ENCODE measurements at regions not wholly inside any gene's neighbourhood (a gene's known extent, or its start where the extent isn't known, plus 50 kb on each side); places are given as distances from the start of the nearest gene placed in this dataset.

DNA sequence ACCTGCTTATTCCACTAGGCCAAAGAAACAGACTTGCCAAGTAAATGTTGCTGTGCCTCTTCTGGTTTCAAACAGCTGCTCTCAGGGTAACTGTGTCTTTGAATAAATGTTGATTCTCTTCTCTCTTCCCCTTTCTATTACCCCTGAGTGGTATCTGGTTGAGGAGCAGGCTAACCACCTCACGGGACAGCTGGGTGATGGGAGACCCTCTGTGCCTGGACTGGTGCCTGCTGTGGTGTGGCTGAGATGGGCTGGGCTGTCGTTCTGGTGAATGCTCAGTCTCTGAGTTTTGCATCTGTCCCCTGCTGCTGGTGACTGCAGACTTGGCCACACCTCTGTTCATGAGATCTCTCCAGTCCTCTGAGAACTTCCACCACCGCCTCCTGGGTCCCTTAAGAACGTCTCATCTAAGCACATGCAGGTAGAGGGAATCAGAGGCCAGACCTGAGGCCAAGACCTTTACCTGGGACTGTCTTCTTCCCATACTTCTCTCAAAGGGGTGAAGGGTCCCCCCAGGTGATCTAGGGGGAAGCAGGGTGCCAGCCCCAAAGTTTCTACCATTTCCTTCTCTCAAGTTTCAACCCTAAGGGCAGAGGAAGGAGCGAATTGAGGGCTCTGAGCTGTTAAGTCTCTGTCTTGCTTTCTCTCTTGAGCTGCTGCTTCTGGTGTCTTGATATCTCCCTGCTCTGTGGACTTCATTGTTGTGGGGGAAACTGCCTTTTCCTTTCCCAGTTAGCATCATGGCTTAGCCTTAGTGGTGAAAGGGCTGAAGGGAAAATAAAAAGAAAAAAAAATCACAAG is 252.9 kb downstream of the EBLN2 start:
- DNase-seq (ENCODE audit: low read depth), result no peak

DNA sequence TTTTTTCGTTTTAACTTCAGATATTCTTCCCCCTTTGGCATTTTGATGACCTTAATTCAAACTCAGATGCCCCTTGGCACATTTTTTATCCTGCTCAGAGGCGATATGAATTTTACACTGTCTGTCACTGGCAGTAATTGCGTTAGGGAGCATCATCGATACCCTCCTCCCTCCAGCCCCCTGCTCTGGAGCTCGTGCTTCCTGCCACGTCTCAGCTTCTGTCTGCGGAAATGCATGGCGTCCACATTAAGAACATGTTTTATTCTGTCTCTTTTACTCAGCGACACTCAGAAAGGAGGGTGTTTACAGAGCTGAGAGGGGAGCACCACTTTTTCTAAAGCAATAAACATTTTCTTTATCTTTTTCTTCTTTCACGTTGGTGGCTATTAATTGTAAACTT is 254.2 kb downstream of the EBLN2 start:
- no peaks in the 10 kb centered on the region for H3K36me3 ChIP-seq (ENCODE audit: control insufficient read depth, insufficient read depth, low read length)
- DNase-seq (ENCODE audit: low read depth) (no peak), FAIRE-seq (no peak)
- H3K4me3 ChIP-seq (ENCODE audit: low read depth, low read length), result no peak overlapping the region
- no peaks in the 10 kb centered on the region for H3K27me3 ChIP-seq (ENCODE audit: control insufficient read depth, insufficient read depth, low read length)
- TF ChIP-seq, protein P1, sequence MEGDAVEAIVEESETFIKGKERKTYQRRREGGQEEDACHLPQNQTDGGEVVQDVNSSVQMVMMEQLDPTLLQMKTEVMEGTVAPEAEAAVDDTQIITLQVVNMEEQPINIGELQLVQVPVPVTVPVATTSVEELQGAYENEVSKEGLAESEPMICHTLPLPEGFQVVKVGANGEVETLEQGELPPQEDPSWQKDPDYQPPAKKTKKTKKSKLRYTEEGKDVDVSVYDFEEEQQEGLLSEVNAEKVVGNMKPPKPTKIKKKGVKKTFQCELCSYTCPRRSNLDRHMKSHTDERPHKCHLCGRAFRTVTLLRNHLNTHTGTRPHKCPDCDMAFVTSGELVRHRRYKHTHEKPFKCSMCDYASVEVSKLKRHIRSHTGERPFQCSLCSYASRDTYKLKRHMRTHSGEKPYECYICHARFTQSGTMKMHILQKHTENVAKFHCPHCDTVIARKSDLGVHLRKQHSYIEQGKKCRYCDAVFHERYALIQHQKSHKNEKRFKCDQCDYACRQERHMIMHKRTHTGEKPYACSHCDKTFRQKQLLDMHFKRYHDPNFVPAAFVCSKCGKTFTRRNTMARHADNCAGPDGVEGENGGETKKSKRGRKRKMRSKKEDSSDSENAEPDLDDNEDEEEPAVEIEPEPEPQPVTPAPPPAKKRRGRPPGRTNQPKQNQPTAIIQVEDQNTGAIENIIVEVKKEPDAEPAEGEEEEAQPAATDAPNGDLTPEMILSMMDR (IDR thresholded peaks at IDR 0.05; ENCODE audit: insufficient read depth, low read length, severe bottlenecking), result no peak

More for the DNA sequence above, 252.9 kb downstream of the EBLN2 start:
- TF ChIP-seq, protein P1 (IDR thresholded peaks at IDR 0.05; ENCODE audit: insufficient read depth, low read length, severe bottlenecking), result no peak
- H3K36me3 ChIP-seq (ENCODE audit: control insufficient read depth, insufficient read depth, low read length), result no peaks in the 10 kb centered on the region
- no peak overlapping the region for H3K4me3 ChIP-seq (ENCODE audit: low read depth, low read length)
- H3K27me3 ChIP-seq (ENCODE audit: control insufficient read depth, insufficient read depth, low read length), result no peaks in the 10 kb centered on the region
- FAIRE-seq, result no peak

DNA sequence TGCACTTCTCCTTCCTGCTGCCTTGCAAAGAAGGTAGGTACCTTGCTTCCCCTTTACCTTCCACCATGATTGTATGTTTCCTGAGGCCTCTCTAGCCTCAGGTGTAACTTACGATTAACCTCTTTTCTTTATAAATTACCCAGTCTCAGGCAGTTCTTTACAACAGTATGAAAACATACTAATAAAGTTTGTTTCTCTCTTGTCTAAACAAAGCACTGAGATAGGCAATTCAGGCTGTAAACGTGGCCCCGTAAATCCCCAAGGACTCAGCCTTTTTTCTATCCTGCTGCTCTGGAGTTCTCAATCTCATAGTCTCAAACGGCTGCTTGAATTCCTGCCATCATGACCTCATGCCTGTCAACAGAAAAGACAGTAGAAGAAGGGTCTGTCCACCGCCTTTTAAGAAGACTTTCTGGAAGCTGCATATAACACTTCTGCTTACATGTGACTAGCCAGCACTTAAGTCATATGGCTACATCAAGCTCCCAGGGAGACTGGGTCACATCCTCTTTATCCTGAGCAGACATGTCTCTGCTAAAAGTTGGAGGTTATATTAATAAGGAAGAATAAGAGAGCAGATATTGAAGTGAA is 257.8 kb downstream of the EBLN2 start:
- no peak for FAIRE-seq
- TF ChIP-seq, protein P1 (IDR thresholded peaks at IDR 0.05; ENCODE audit: insufficient read depth, low read length, severe bottlenecking), result no peak

DNA sequence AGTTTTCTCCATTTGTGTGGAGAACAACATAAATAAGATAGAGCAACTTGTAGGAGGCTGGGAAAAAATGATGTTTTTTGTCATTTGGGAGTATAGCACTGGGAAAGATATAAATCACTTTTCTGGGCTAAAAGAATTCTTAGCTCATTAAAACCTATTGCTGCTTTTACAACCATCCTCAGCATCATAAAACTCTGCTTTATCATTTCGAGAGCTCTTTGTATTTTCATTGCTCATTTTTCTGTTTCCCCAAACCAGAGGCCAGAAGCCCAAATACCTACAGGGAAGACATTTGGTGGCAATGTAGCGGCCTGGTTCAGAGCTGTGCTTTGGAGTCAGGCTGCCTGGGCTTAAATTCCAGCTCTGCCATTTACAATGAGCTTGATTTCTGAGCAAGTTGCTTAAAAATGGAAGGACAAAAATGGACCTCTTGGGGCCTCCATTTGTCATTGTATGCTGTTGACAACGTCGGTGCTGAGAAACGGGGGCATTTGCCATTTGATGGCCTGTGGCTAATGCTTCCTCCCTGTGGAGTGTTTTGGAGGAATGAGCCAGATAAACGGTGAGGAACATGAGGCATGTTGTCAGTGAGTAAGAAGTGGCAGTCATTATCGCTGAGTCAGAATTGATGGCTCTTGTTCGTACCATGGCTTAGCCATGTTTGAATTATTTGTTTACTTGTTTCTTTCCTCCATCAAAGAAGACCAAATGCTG is 260.0 kb downstream of the EBLN2 start:
- H3K36me3 ChIP-seq (ENCODE audit: control insufficient read depth, insufficient read depth, low read length), result no peaks in the 10 kb centered on the region
- TF ChIP-seq, protein P1 (IDR thresholded peaks at IDR 0.05; ENCODE audit: insufficient read depth, low read length, severe bottlenecking), result no peak
- H3K27me3 ChIP-seq (ENCODE audit: control insufficient read depth, insufficient read depth, low read length), result no peaks in the 10 kb centered on the region
- DNase-seq (ENCODE audit: low read depth), result no peak
- H3K4me3 ChIP-seq (ENCODE audit: low read depth, low read length), result no peak overlapping the region
- FAIRE-seq, result no peak

More for the DNA sequence above, 257.8 kb downstream of the EBLN2 start:
- Histone ChIP-seq H3K27me3 (ENCODE audit: control insufficient read depth, insufficient read depth, low read length) (no peaks in the 10 kb centered on the region), H3K36me3 (ENCODE audit: control insufficient read depth, insufficient read depth, low read length) (no peaks in the 10 kb centered on the region), H3K4me3 (ENCODE audit: low read depth, low read length) (no peak overlapping the region)
- no peak for DNase-seq (ENCODE audit: low read depth)

DNA sequence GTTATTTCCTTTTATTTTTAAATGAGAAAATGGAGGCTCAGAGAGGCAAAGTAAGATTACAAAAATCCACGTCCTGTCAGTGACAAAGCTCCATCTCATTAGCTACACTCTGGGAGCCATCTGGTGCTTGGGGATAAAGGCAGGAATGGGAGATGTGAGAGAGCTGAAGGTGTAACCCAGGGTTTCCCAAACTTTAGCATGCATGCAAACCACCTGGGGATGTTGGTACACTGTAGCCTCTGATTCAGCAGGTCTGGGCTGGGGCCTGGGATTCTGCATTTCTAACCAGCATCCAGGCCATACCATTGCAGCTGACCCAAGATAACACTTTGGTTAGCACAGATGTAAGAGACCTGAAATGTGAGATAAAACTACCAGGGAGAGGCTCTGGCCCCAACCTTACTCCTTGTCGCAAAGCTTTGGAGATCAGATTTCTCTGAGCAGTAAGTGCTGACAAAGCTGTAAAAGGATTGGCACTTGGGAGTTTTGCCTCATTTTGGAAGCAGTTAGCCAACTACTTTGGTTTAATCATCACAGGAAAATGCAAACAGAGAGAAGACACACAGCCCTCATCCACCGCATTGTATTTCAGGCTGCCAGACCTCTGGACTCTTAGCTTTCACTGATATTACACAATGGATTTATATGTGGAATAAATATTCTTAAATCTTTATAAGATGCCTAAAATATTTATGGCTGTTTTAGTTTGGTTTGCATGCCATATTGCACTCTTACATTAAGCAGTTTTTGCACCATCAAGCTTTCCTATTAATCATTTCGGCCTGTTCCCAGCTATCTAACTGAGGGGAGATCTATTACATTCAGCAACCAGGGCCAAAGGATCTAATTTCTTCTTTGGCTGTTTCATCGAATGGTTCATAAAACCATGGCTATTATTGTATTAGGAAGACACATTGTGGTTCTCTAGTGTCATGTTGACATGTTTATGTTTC is 263.0 kb downstream of the EBLN2 start:
- no peak for FAIRE-seq
- TF ChIP-seq, protein P1 (IDR thresholded peaks at IDR 0.05; ENCODE audit: insufficient read depth, low read length, severe bottlenecking), result no peak
- H3K27me3 ChIP-seq (ENCODE audit: control insufficient read depth, insufficient read depth, low read length), result no peaks in the 10 kb centered on the region

More for the DNA sequence above, 263.0 kb downstream of the EBLN2 start:
- H3K36me3 ChIP-seq (ENCODE audit: control insufficient read depth, insufficient read depth, low read length), result no peaks in the 10 kb centered on the region
- DNase-seq (ENCODE audit: low read depth), result no peak
- no peak overlapping the region for H3K4me3 ChIP-seq (ENCODE audit: low read depth, low read length)

Data from bronchial epithelial cell (primary cell).